RWPE1 (cell line): ENCODE measurements at regions not wholly inside any gene's neighbourhood (a gene's known extent, or its start where the extent isn't known, plus 50 kb on each side); places are given as distances from the start of the nearest gene placed in this dataset.

Experiments used
- CTCF ChIA-PET: fragments of 350-600 bp; sonication (Branson Sonifier 250); formaldehyde crosslinking; extraction: SDS; loops from one replicate; lab custom pipeline; 2021; lab: Yijun Ruan, JAX
- POLR2A ChIA-PET: fragments of 400-600 bp; formaldehyde crosslinking; extraction: SDS; loops from one replicate; lab custom pipeline; 2020; ENCODE audit warnings: antibody characterized with exemption; ENCODE audit not compliant: low non-redundant PET; lab: Yijun Ruan, JAX
- DNase-seq: peaks from one replicate; pipeline ENCODE4 v3.0.0; 2012; ENCODE audit warnings: low spot score
- H3K27ac ChIP-seq: fragments of 450-650 bp; 2 replicates; pipeline ENCODE4 v1.5.1; 2017
- TF ChIP-seq, protein P1 (sequence below): fragments of 450-650 bp; conservative IDR thresholded peaks from 2 replicates; pipeline ENCODE4 v1.5.1; 2017; ENCODE audit warnings: low read depth, mild to moderate bottlenecking

DNA sequence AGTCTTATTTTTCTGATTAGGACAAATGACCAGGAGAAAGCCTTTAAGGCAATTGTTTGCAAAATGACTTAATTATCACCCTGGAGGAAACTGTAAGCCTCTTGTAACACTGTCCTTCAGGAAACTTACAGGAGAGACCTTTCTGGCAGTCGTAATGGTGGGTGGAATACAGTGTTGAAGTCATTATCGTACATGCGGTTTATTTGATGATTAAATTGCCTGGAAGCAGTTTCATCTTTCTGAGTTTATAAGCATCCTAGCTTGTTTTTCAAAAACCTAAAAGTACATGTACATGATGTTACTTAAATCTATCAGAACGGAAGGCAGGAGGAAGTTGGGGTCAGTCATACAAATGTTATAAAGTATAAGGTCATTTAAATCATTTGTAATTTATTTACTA is 86.2 kb upstream of the RAB27B start:
- POLR2A ChIA-PET: no interaction called here
- CTCF ChIA-PET: interaction anchor here (0.6 kb wide), 1 partner anchor 266 kb away, joined by 5 read pairs; no protein-coding TSS in a partner anchor

DNA sequence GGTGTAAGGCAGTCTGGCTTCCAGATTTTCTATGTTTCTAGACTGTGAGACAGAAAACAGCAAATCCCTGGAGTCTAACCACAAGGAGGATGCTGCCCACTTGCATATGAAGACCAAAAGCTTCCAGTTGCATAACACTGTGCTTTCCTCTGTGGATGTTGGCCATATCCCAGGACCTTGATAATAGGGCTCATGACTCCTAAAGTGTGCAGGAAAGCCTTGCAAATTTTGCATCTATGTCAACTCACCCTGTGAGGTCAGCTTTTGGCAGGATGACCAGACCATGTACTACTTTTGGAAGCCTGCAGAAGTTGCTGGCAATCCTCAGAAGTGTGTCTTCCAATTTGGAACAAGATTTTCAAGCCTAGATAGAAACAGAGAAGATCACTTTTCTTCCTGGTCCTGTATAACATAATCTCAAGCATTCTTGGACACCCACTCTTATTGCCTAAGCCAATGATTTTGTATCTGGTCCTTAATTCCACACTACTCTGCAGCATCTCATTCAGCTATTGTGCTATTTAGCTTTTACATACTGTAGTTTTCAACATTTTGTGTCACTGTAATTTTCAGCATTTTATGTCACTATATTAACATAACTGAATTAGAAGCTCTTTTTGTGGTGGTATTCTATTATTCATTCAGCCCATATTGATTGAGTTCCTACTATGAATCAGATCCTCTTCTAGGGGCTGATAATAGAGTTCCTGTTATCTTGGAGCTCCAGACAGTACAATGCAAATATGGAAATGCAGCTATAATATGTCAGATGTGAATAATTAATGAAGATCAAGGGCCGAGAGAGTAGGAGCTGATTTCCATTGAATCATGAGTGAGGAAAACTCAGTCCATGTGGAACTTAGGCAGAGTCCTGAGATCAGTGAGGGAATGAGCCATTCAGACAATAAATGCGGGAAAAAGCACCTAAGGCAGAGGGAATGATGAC is 85.3 kb upstream of the RAB27B start:
- H3K27ac ChIP-seq: no peak overlapping the region
- TF ChIP-seq, protein P1, sequence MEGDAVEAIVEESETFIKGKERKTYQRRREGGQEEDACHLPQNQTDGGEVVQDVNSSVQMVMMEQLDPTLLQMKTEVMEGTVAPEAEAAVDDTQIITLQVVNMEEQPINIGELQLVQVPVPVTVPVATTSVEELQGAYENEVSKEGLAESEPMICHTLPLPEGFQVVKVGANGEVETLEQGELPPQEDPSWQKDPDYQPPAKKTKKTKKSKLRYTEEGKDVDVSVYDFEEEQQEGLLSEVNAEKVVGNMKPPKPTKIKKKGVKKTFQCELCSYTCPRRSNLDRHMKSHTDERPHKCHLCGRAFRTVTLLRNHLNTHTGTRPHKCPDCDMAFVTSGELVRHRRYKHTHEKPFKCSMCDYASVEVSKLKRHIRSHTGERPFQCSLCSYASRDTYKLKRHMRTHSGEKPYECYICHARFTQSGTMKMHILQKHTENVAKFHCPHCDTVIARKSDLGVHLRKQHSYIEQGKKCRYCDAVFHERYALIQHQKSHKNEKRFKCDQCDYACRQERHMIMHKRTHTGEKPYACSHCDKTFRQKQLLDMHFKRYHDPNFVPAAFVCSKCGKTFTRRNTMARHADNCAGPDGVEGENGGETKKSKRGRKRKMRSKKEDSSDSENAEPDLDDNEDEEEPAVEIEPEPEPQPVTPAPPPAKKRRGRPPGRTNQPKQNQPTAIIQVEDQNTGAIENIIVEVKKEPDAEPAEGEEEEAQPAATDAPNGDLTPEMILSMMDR: no peak
- DNase-seq: peak; percentile 11
- POLR2A ChIA-PET: no interaction called here
- CTCF ChIA-PET: interaction anchor here (0.6 kb wide), 1 partner anchor 10 kb away, joined by 3 read pairs; no protein-coding TSS in a partner anchor

More for the DNA sequence above, 86.2 kb upstream of the RAB27B start:
- DNase-seq: no peak
- TF ChIP-seq, protein P1: no peak
- no peak overlapping the region for H3K27ac ChIP-seq

DNA sequence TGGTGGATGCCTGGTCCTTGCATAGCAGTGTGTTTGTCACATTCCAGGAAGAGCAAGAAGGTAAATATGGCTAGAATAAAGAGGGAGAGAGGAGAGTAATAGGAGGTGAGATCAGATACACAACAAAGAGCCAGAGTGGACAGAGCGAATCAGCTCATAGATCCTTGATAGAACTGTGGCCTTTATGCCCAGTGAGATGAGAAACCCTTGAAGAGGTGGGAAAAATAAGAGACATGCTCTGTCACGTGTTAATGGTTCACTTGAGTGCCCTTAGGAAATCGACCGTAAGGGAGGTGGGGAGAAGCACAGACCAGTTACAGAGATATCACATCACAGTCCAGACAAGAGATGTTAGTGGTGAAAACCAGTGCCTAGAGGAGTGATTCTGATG is 84.7 kb upstream of the RAB27B start:
- POLR2A ChIA-PET: no interaction called here

DNA sequence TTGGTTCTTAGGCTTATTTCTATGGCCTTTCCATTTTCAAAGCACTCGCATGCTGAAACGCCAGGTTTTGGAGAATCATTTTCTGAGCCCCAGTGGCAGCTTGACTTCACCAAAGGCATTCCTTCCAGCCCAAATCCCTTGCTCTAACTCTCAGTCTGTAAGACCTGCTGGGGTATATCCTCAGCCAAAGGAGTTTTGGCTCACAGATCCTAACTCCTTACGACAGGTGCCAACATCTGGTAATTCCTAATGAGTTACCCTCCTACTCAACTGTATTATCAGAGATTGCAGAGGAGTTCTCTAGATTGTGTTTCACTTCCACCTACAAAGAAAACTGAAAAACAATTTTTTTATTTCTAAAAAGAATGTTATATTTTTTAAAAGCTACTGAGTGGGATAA is 79.0 kb upstream of the RAB27B start:
- POLR2A ChIA-PET: no interaction called here
- CTCF ChIA-PET: no interaction called here
- no peak for DNase-seq
- TF ChIP-seq, protein P1: no peak
- no peak overlapping the region for H3K27ac ChIP-seq

More for the DNA sequence above, 84.7 kb upstream of the RAB27B start:
- CTCF ChIA-PET: interaction anchor here (0.6 kb wide), 1 partner anchor 10 kb away, joined by 3 read pairs; no protein-coding TSS in a partner anchor
- no peak overlapping the region for H3K27ac ChIP-seq
- TF ChIP-seq, protein P1: no peak
- DNase-seq: no peak

DNA sequence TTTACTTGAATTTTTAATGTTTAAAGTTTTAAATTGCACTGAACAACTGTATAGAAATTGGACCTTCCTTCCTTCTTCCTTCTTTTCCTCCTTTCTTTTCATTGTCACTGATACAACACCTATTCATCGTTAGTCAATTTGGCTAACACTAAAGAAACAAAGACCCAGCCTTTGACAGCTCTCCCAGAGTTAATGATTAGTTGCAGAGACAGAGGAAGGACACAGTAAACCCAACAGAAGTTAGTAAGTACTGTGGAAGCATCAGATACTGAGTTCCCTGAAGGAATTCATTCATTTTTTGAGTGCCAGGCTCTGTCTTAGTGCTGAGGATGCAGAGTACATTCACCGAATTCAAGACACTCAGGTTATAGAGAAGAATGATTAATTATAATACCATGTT is 77.9 kb upstream of the RAB27B start:
- CTCF ChIA-PET: interaction anchor here (0.6 kb wide), 1 partner anchor 10 kb away, joined by 3 read pairs; no protein-coding TSS in a partner anchor
- no peak for DNase-seq
- H3K27ac ChIP-seq: no peak overlapping the region
- TF ChIP-seq, protein P1: no peak
- POLR2A ChIA-PET: no interaction called here

DNA sequence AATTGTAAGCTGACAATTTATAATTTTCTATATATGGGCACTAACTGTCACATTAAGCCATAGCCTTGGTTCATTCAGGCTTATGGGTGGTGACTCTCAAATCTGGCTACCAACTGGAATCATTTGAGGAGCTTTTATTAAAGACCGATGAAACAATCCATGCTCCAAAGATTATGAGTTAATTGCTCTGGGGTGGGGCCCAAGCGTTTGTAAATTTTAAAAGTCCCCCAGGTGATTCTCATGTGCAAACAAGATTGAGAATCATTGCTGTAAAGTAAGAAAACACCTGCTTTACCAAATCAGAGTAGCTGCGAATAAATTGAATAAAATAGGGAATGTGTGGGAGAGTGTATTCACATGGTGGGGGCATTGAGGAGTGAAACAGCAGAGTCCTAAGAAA is 76.1 kb upstream of the RAB27B start:
- ChIA-PET CTCF (interaction anchor here (0.6 kb wide), 1 partner anchor 1884 kb away, joined by 3 read pairs; no protein-coding TSS in a partner anchor), POLR2A (no interaction called here)
- no peak for DNase-seq
- no peak overlapping the region for H3K27ac ChIP-seq
- TF ChIP-seq, protein P1: no peak
